HEK293 (cell line): ENCODE measurements at regions not wholly inside any gene's neighbourhood (a gene's known extent, or its start where the extent isn't known, plus 50 kb on each side); places are given as distances from the start of the nearest gene placed in this dataset.

Experiments
- CTCF ChIP-seq: fragments of 450-650 bp; formaldehyde crosslinking; IDR thresholded peaks from 2 replicates; pipeline ENCODE4 v1.5.1; 2016; ENCODE audit warnings: missing biosample characterization, missing genetic modification characterization
- KLF1 ChIP-seq: fragments of 450-650 bp; formaldehyde crosslinking; IDR thresholded peaks from 2 replicates; pipeline ENCODE4 v1.5.1; 2016; ENCODE audit warnings: missing biosample characterization, missing genetic modification characterization
- ZNF174 ChIP-seq: fragments of 450-650 bp; formaldehyde crosslinking; IDR thresholded peaks from 2 replicates; pipeline ENCODE4 v1.5.0; 2017; ENCODE audit warnings: missing biosample characterization, mild to moderate bottlenecking, missing genetic modification characterization
- ZNF596 ChIP-seq: fragments of 450-650 bp; IDR thresholded peaks from 2 replicates; pipeline ENCODE4 v1.5.0; 2018; ENCODE audit warnings: missing biosample characterization, mild to moderate bottlenecking, missing genetic modification characterization, moderate library complexity

GRCh38 chr2:58532641-58533040 is 291.5 kb upstream of the FANCL start:
- TF ChIP-seq CTCF (tag by site-specific recombination) (no peak), ZNF596 (tag by site-specific recombination) (no peak), ZNF174 (tag by site-specific recombination) (no peak), KLF1 (tag by site-specific recombination) (no peak)
